Kidney tubule cell (primary cell): ENCODE measurements at regions not wholly inside any gene's neighbourhood (a gene's known extent, or its start where the extent isn't known, plus 50 kb on each side); places are given as distances from the start of the nearest gene placed in this dataset.
"Not testable (repeated sequence)": the region's sequence is repeated elsewhere in the genome, so short reads cannot be mapped to it uniquely, and the experiment has no call there.

Experiments
- DNase-seq: peaks from one replicate; pipeline ENCODE4 v3.0.0-alpha.2; 2018; ENCODE audit warnings: low spot score

GRCh38 chr7:37617406-37617805, 66.2 kb upstream of the GPR141 start:
- DNase-seq: not testable (repeated sequence)

- no peak for DNase-seq
Measured at GRCh38 chr7:37633048-37633447, 50.5 kb upstream of the GPR141 start.
